Fibroblast of lung (primary cell): ENCODE measurements at regions not wholly inside any gene's neighbourhood (a gene's known extent, or its start where the extent isn't known, plus 50 kb on each side); places are given as distances from the start of the nearest gene placed in this dataset.

ENCODE experiments used
- EZH2 ChIP-seq: IDR thresholded peaks from 2 replicates; pipeline ENCODE4 v1.5.1; 2012; ENCODE audit warnings: low read length, control low read depth, mild to moderate bottlenecking; ENCODE audit errors: missing control alignments
- TF ChIP-seq, protein P1 (sequence below), 2 donors: IDR thresholded peaks in 1 of 2; conservative IDR thresholded peaks in 1 of 2; 1 replicate in 1 of 2; 2 replicates in 1 of 2; pipeline ENCODE4 v1.5.1; 2011 to 2012; ENCODE audit warnings: low read length in 2 of 2, control low read depth in 1 of 2, inconsistent platforms in 1 of 2, low read depth in 1 of 2, mild to moderate bottlenecking in 1 of 2

DNA sequence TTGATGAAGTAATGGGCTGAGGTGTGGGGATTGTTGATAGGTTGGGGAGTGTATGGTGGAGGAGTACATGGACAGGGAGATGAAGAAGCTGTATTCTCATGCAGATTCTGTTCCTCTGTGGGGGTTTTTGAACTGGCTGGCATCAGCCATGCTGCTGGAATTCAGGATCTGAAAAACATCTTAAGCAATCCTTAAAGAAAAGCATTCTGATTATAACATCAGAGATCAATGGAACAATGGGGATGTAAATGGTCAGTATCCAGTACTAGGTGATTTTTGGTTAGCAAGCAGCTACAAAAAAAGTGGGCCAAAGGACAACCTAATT, 247.5 kb upstream of the GALNT17 start:
- TF ChIP-seq, protein P1, sequence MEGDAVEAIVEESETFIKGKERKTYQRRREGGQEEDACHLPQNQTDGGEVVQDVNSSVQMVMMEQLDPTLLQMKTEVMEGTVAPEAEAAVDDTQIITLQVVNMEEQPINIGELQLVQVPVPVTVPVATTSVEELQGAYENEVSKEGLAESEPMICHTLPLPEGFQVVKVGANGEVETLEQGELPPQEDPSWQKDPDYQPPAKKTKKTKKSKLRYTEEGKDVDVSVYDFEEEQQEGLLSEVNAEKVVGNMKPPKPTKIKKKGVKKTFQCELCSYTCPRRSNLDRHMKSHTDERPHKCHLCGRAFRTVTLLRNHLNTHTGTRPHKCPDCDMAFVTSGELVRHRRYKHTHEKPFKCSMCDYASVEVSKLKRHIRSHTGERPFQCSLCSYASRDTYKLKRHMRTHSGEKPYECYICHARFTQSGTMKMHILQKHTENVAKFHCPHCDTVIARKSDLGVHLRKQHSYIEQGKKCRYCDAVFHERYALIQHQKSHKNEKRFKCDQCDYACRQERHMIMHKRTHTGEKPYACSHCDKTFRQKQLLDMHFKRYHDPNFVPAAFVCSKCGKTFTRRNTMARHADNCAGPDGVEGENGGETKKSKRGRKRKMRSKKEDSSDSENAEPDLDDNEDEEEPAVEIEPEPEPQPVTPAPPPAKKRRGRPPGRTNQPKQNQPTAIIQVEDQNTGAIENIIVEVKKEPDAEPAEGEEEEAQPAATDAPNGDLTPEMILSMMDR (conservative IDR thresholded peaks at IDR 0.05 in 1 of 2, IDR thresholded peaks at IDR 0.05 in 1 of 2; ENCODE audit: low read depth in 1 of 2, low read length in 2 of 2), result no peak
- no peak for TF ChIP-seq EZH2
